ENCODE measurements at regions not wholly inside any gene's neighbourhood (a gene's known extent, or its start where the extent isn't known, plus 50 kb on each side); places are given as distances from the start of the nearest gene placed in this dataset.

DNA sequence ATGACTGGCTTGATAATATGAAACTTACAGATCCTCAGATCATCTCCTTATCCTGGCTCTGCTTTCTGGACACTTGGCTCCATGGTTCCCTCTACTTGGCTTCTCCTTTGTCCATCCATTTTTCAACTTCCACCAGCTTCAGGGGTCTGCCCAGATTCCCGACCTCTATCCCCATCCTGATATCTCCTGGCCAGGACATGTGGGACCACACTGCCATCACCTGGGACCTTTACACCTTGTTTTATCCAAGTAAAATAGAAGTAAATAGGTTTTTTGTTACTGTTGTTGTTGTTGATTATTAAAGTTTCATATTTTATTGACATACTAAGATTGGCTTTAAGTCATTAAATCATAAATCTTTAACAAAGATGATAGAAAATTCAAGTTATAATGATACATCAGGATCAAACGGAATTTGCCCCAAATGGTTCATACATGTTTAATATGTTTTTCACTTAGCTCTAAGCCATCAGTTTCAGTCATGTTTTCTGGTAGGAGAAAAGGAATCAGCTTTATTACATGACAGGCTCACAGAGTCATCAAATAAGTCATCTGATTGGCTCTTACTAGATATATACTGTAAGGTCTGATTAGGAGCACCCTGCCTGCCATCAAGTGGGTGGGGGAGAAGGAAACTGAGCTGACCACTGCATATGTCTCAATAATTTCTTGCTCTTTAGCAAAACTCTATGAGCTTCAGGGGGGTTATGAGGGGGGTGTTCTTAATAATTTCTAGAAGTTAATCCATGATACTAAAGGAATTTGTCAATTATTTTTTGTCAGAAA lies 111.5 kb upstream of the AHR start:
- no peak for TF ChIP-seq POLR2A (IDR thresholded peaks at IDR 0.05)
- no peak for TF ChIP-seq CTCF (IDR thresholded peaks at IDR 0.05)

All from uterus (tissue), 2 donors.